ENCODE measurements at regions not wholly inside any gene's neighbourhood (a gene's known extent, or its start where the extent isn't known, plus 50 kb on each side); places are given as distances from the start of the nearest gene placed in this dataset.

GRCh38 chr2:223383315-223383714 is 218.8 kb downstream of the SCG2 start (continued):
- peak; percentile 30; the same call in 1 of the 2 replicates for TF ChIP-seq SIN3A (IDR thresholded peaks at IDR 0.05; ENCODE audit: borderline replicate concordance, low read depth, low read length)

- H3K36me3 ChIP-seq (replicated peaks in 1 of 2; ENCODE audit: control insufficient read depth in 1 of 2, insufficient read depth in 2 of 2, low read length in 1 of 2) = no peaks in the 10 kb centered on the region
- H3K79me2 ChIP-seq (ENCODE audit: insufficient read depth) = no peaks in the 10 kb centered on the region
- H3K4me2 ChIP-seq = no peak overlapping the region
- no peak for DNase-seq
- no peaks in the 10 kb centered on the region for H3K27me3 ChIP-seq (ENCODE audit: insufficient read depth)
- no peak overlapping the region for H3K27ac ChIP-seq (ENCODE audit: low read depth in 2 of 2, low read length in 1 of 2)
- no peaks in the 10 kb centered on the region for H3K9me3 ChIP-seq
- no peak overlapping the region for H3K4me3 ChIP-seq (ENCODE audit: low read depth in 2 of 2, low read length in 1 of 2)
- no peaks in the 10 kb centered on the region for H3K9me2 ChIP-seq
- no peak for TF ChIP-seq POLR2AphosphoS5 (IDR thresholded peaks at IDR 0.05; ENCODE audit: low read depth, low read length)
- TF ChIP-seq FOXJ3 (CRISPR knock-in tag; IDR thresholded peaks at IDR 0.05) = no peak
- TF ChIP-seq MXI1 (IDR thresholded peaks at IDR 0.05; ENCODE audit: low read depth, low read length) = no peak
- TF ChIP-seq REST (IDR thresholded peaks at IDR 0.05; ENCODE audit: low read depth, low read length) = no peak
- TF ChIP-seq RAD21 (IDR thresholded peaks at IDR 0.05; ENCODE audit: low read length) = no peak
- no peak overlapping the region for H2AFZ ChIP-seq (ENCODE audit: low read depth)
- POLR2A ChIA-PET = no interaction called here
- H4K20me1 ChIP-seq (ENCODE audit: insufficient read depth) = no peaks in the 10 kb centered on the region
- CTCF ChIA-PET = interaction anchor here (0.7 to 1.0 kb wide), 3 partner anchors 17 to 405 kb away, joined by 3 to 4 read pairs (median 3); no protein-coding TSS in a partner anchor
- H3K4me1 ChIP-seq (ENCODE audit: control insufficient read depth in 1 of 2, insufficient read depth in 2 of 2, low read depth in 1 of 2, low read length in 1 of 2) = peaks cover 0 to 7% of the 10 kb centered on the region in 2 experiments; a peak in 2 of 4 replicates
- no peak overlapping the region for H3K9ac ChIP-seq
- H3F3A ChIP-seq (replicated peaks; ENCODE audit: insufficient read depth) = peaks cover 21% of the 10 kb centered on the region
These were observed 216.0 kb downstream of the SCG2 start for GRCh38 chr2:223386189-223386588.

GRCh38 chr2:223386984-223387383 is 215.2 kb downstream of the SCG2 start:
- peaks cover 0 to 7% of the 10 kb centered on the region in 2 experiments; a peak in 2 of 4 replicates for H3K4me1 ChIP-seq (ENCODE audit: control insufficient read depth in 1 of 2, insufficient read depth in 2 of 2, low read depth in 1 of 2, low read length in 1 of 2)
- H2AFZ ChIP-seq (ENCODE audit: low read depth) = 0 out of 2 replicates have a peak overlapping the region, but pooled peaks have one; percentile 33
- H3K9me3 ChIP-seq = no peaks in the 10 kb centered on the region
- WGBS (ENCODE audit: low lambda C conversion rate) = 94% methylated on average over 4 of the region's 4 CpGs
- H3K27ac ChIP-seq (ENCODE audit: low read depth in 2 of 2, low read length in 1 of 2) = no peak overlapping the region
- H3K27me3 ChIP-seq (ENCODE audit: insufficient read depth) = no peaks in the 10 kb centered on the region
- no peak overlapping the region for H3K4me3 ChIP-seq (ENCODE audit: low read depth in 2 of 2, low read length in 1 of 2)
- ChIA-PET POLR2A (no interaction called here), CTCF (no interaction called here)
- H3K9me2 ChIP-seq = no peaks in the 10 kb centered on the region
- H3F3A ChIP-seq (replicated peaks; ENCODE audit: insufficient read depth) = peaks cover 19% of the 10 kb centered on the region
- H4K20me1 ChIP-seq (ENCODE audit: insufficient read depth) = no peaks in the 10 kb centered on the region
- H3K4me2 ChIP-seq = no peak overlapping the region
- no peak for DNase-seq
- H3K36me3 ChIP-seq (replicated peaks in 1 of 2; ENCODE audit: control insufficient read depth in 1 of 2, insufficient read depth in 2 of 2, low read length in 1 of 2) = no peaks in the 10 kb centered on the region
- no peaks in the 10 kb centered on the region for H3K79me2 ChIP-seq (ENCODE audit: insufficient read depth)
- H3K9ac ChIP-seq = no peak overlapping the region
- TF ChIP-seq TCF12 (IDR thresholded peaks at IDR 0.05) (no peak), SIN3A (IDR thresholded peaks at IDR 0.05; ENCODE audit: borderline replicate concordance, low read depth, low read length) (no peak), REST (IDR thresholded peaks at IDR 0.05; ENCODE audit: low read depth, low read length) (no peak), TEAD4 (IDR thresholded peaks at IDR 0.05; ENCODE audit: borderline replicate concordance, insufficient read depth) (no peak), CTCF (IDR thresholded peaks at IDR 0.05) (no peak), CHD2 (IDR thresholded peaks at IDR 0.05; ENCODE audit: low read length, partially characterized antibody) (no peak), YY1 (IDR thresholded peaks at IDR 0.05; ENCODE audit: low read depth) (no peak), JUND (IDR thresholded peaks at IDR 0.05) (no peak), MXI1 (IDR thresholded peaks at IDR 0.05; ENCODE audit: low read depth, low read length) (no peak), PBX3 (IDR thresholded peaks at IDR 0.05) (no peak), RXRA (IDR thresholded peaks at IDR 0.05; ENCODE audit: borderline replicate concordance, low read depth) (no peak), USF1 (IDR thresholded peaks at IDR 0.05; ENCODE audit: borderline replicate concordance, low read depth) (no peak)

Measured in SK-N-SH (cell line).